Vagina (tissue), 2 donors: ENCODE measurements at regions not wholly inside any gene's neighbourhood (a gene's known extent, or its start where the extent isn't known, plus 50 kb on each side); places are given as distances from the start of the nearest gene placed in this dataset.

Experiments
- DNase-seq, 2 donors: peaks; one replicate each; pipeline ENCODE4 v3.0.0-alpha.2; 2017; ENCODE audit errors: extremely low spot score in 2 of 2
- H3K27ac ChIP-seq: fragments of 200-600 bp; sonication (generic); one replicate; pipeline ENCODE4 v1.5.1; 2019
- H3K27me3 ChIP-seq: fragments of 200-600 bp; sonication (generic); one replicate; pipeline ENCODE4 v1.5.1; 2019
- H3K36me3 ChIP-seq, 2 donors: fragments of 200-600 bp; sonication (generic); one replicate each; pipeline ENCODE4 v1.5.1; 2017 to 2019
- H3K4me1 ChIP-seq: fragments of 200-600 bp; sonication (generic); one replicate; pipeline ENCODE4 v1.5.1; 2019
- H3K4me3 ChIP-seq, 2 donors: fragments of 200-600 bp; sonication (generic); 1 replicate in 1 of 2; 2 replicates in 1 of 2; pipeline ENCODE4 v1.5.1; 2016 to 2019
- H3K9me3 ChIP-seq: fragments of 200-600 bp; sonication (generic); one replicate; pipeline ENCODE4 v1.5.1; 2019
- CTCF ChIP-seq, 3 experiments: fragments of 450-650 bp in 2 of 3; fragments of 200-600 bp in 1 of 3; sonication (generic) in 1 of 3; IDR thresholded peaks; one replicate each; pipeline ENCODE4 v1.5.1; 2017 to 2019; ENCODE audit warnings: antibody characterized with exemption in 3 of 3, mild to moderate bottlenecking in 2 of 3, moderate library complexity in 2 of 3
- POLR2A ChIP-seq, 2 donors: fragments of 450-650 bp; IDR thresholded peaks; one replicate each; pipeline ENCODE4 v1.6.1; 2017; ENCODE audit warnings: antibody characterized with exemption in 2 of 2, mild to moderate bottlenecking in 2 of 2, moderate library complexity in 2 of 2
- POLR2AphosphoS5 ChIP-seq, 2 donors: sonication (generic); formaldehyde crosslinking; IDR thresholded peaks; one replicate each; pipeline ENCODE4 v1.9.0; 2017; ENCODE audit warnings: antibody characterized with exemption in 2 of 2, mild to moderate bottlenecking in 2 of 2, low read depth in 1 of 2; ENCODE audit not compliant: insufficient read depth in 1 of 2
- intact Hi-C: fragments of 100-400 bp; cut with DNase I; formaldehyde crosslinking; loops from one replicate; pipeline ENCODE4 v1.15.1; 2023

- Histone ChIP-seq H3K27me3 (no peaks in the 10 kb centered on the region), H3K9me3 (no peaks in the 10 kb centered on the region), H3K4me1 (no peaks in the 10 kb centered on the region), H3K4me3 (no peak overlapping the region), H3K36me3 (no peaks in the 10 kb centered on the region), H3K27ac (no peak overlapping the region)
- TF ChIP-seq POLR2A (IDR thresholded peaks at IDR 0.05) (no peak), CTCF (IDR thresholded peaks at IDR 0.05) (no peak), POLR2AphosphoS5 (IDR thresholded peaks at IDR 0.05; ENCODE audit: insufficient read depth in 1 of 2, low read depth in 1 of 2) (no peak)
- intact Hi-C loops = no loop called here
- DNase-seq = no peak
Measured at GRCh38 chr6:88360203-88360797, 194.2 kb upstream of the CNR1 start.

- intact Hi-C loops = no loop called here
- H3K4me3 ChIP-seq = no peak overlapping the region
- H3K27me3 ChIP-seq = no peaks in the 10 kb centered on the region
- DNase-seq = no peak
- H3K4me1 ChIP-seq = no peaks in the 10 kb centered on the region
- H3K36me3 ChIP-seq = no peaks in the 10 kb centered on the region
- TF ChIP-seq CTCF (IDR thresholded peaks at IDR 0.05) (no peak), POLR2A (IDR thresholded peaks at IDR 0.05) (no peak), POLR2AphosphoS5 (IDR thresholded peaks at IDR 0.05; ENCODE audit: insufficient read depth in 1 of 2, low read depth in 1 of 2) (no peak)
- H3K27ac ChIP-seq = no peak overlapping the region
- H3K9me3 ChIP-seq = no peaks in the 10 kb centered on the region
Measured at GRCh38 chr6:88359530-88360202, 193.5 kb upstream of the CNR1 start.

GRCh38 chr6:88358846-88359245 is 192.7 kb upstream of the CNR1 start:
- H3K36me3 ChIP-seq = no peaks in the 10 kb centered on the region
- no peaks in the 10 kb centered on the region for H3K4me1 ChIP-seq
- no peak for DNase-seq
- no peak overlapping the region for H3K27ac ChIP-seq
- H3K9me3 ChIP-seq = no peaks in the 10 kb centered on the region
- intact Hi-C loops = no loop called here
- TF ChIP-seq POLR2AphosphoS5 (IDR thresholded peaks at IDR 0.05; ENCODE audit: insufficient read depth in 1 of 2, low read depth in 1 of 2) (no peak), CTCF (IDR thresholded peaks at IDR 0.05) (no peak), POLR2A (IDR thresholded peaks at IDR 0.05) (no peak)
- H3K4me3 ChIP-seq = no peak overlapping the region
- no peaks in the 10 kb centered on the region for H3K27me3 ChIP-seq

GRCh38 chr6:88349511-88349910 is 183.4 kb upstream of the CNR1 start:
- H3K9me3 ChIP-seq = no peaks in the 10 kb centered on the region
- no peaks in the 10 kb centered on the region for H3K4me1 ChIP-seq
- intact Hi-C loops = no loop called here
- H3K4me3 ChIP-seq = no peak overlapping the region
- TF ChIP-seq CTCF (IDR thresholded peaks at IDR 0.05) (no peak), POLR2A (IDR thresholded peaks at IDR 0.05) (no peak), POLR2AphosphoS5 (IDR thresholded peaks at IDR 0.05; ENCODE audit: insufficient read depth in 1 of 2, low read depth in 1 of 2) (no peak)
- H3K27ac ChIP-seq = no peak overlapping the region
- H3K27me3 ChIP-seq = no peaks in the 10 kb centered on the region
- no peak for DNase-seq
- no peaks in the 10 kb centered on the region for H3K36me3 ChIP-seq

- TF ChIP-seq POLR2AphosphoS5 (IDR thresholded peaks at IDR 0.05; ENCODE audit: insufficient read depth in 1 of 2, low read depth in 1 of 2) (no peak), CTCF (IDR thresholded peaks at IDR 0.05) (no peak), POLR2A (IDR thresholded peaks at IDR 0.05) (no peak)
- intact Hi-C loops = no loop called here
- Histone ChIP-seq H3K4me3 (no peak overlapping the region), H3K36me3 (no peaks in the 10 kb centered on the region), H3K9me3 (no peaks in the 10 kb centered on the region), H3K4me1 (no peaks in the 10 kb centered on the region), H3K27ac (no peak overlapping the region), H3K27me3 (no peaks in the 10 kb centered on the region)
- DNase-seq = no peak
Measured at GRCh38 chr6:88342336-88342735, 176.2 kb upstream of the CNR1 start.
